IMR-90 (cell line): ENCODE measurements at regions not wholly inside any gene's neighbourhood (a gene's known extent, or its start where the extent isn't known, plus 50 kb on each side); places are given as distances from the start of the nearest gene placed in this dataset.

Experiments used
- BHLHE40 ChIP-seq: fragments of 150-350 bp; IDR thresholded peaks from 2 replicates; pipeline ENCODE4 v1.6.1; 2016; ENCODE audit warnings: mild to moderate bottlenecking, low read depth, low read length
- CEBPB ChIP-seq: IDR thresholded peaks from 2 replicates; pipeline ENCODE4 v1.6.1; 2012; ENCODE audit warnings: low read depth, low read length, improper control_type of control experiment
- CTCF ChIP-seq: conservative IDR thresholded peaks from 2 replicates; pipeline ENCODE4 v1.5.1; 2012; ENCODE audit warnings: mild to moderate bottlenecking, low read depth, low read length, improper control_type of control experiment
- POLR2A ChIP-seq: IDR thresholded peaks from 2 replicates; pipeline ENCODE4 v1.6.1; 2012; ENCODE audit warnings: mild to moderate bottlenecking, low read depth, low read length
- RAD21 ChIP-seq: IDR thresholded peaks from 2 replicates; pipeline ENCODE4 v1.6.1; 2012; ENCODE audit warnings: low read length, improper control_type of control experiment
- RFX5 ChIP-seq: IDR thresholded peaks from 2 replicates; pipeline ENCODE4 v1.8.0; 2012; ENCODE audit warnings: low read depth, mild to moderate bottlenecking, low read length, moderate library complexity
- USF2 ChIP-seq: fragments of 150-350 bp; IDR thresholded peaks from 2 replicates; pipeline ENCODE4 v1.6.1; 2017; ENCODE audit warnings: mild to moderate bottlenecking, antibody characterized with exemption, low read length, low read depth

- no peak for TF ChIP-seq CTCF
- TF ChIP-seq USF2: no peak
- no peak for TF ChIP-seq POLR2A
- no peak for TF ChIP-seq CEBPB
- TF ChIP-seq BHLHE40: no peak
- no peak for TF ChIP-seq RAD21
- no peak for TF ChIP-seq RFX5
These were observed 159.5 kb downstream of the KIF26A start for GRCh38 chr14:104297721-104298401.
